Panc1 (cell line): ENCODE measurements at regions not wholly inside any gene's neighbourhood (a gene's known extent, or its start where the extent isn't known, plus 50 kb on each side); places are given as distances from the start of the nearest gene placed in this dataset.

ENCODE experiments used
- ATAC-seq: fragments of 200-7000 bp; cut with Tn5 transposase; 2 replicates; pipeline ENCODE4 v1.9.1; 2020; ENCODE audit warnings: mild to moderate bottlenecking, moderate library complexity
- BruUV-seq: library from RNA; stranded (reverse); fragments of 400-500 nt; replicated peaks from 2 replicates; lab custom pipeline; 2021; lab: Mats Ljungman, UMichigan
- CTCF ChIA-PET: fragments of 300-600 bp; sonication (Branson Sonifier 250); formaldehyde crosslinking; loops from one replicate; lab custom pipeline; 2022; ENCODE audit warnings: antibody characterized with exemption; lab: Charles Lee
- POLR2A ChIA-PET: fragments of 300-600 bp; sonication (Branson Sonifier 250); formaldehyde crosslinking; loops from one replicate; lab custom pipeline; 2022; ENCODE audit warnings: antibody characterized with exemption; lab: Charles Lee
- DNase-seq: peaks from one replicate; pipeline ENCODE4 v3.0.0-alpha.2; 2010; ENCODE audit warnings: low read depth, low spot score
- H3K27ac ChIP-seq: 2 replicates; pipeline ENCODE4 v1.5.1; 2011; ENCODE audit warnings: mild to moderate bottlenecking, low read length, inconsistent platforms
- H3K27me3 ChIP-seq: fragments of 200-500 bp; sonication (Bioruptor generic); 2 replicates; pipeline ENCODE4 v1.6.0; 2014; ENCODE audit warnings: low read length, inconsistent platforms; ENCODE audit not compliant: control insufficient read depth, insufficient read depth
- H3K36me3 ChIP-seq: fragments of 200-500 bp; sonication (Bioruptor generic); 2 replicates; pipeline ENCODE4 v1.5.1; 2014; ENCODE audit warnings: inconsistent platforms, mild to moderate bottlenecking, low read length, moderate library complexity; ENCODE audit not compliant: control insufficient read depth, insufficient read depth
- H3K4me1 ChIP-seq: 2 replicates; pipeline ENCODE4 v1.5.1; 2011; ENCODE audit warnings: inconsistent platforms, mild to moderate bottlenecking, low read length, moderate library complexity; ENCODE audit not compliant: control insufficient read depth, insufficient read depth
- H3K4me3 ChIP-seq, 2 experiments: 2 replicates each; pipeline ENCODE4 v1.5.1; 2011 to 2012; ENCODE audit warnings: low read depth in 2 of 2, low read length in 2 of 2, mild to moderate bottlenecking in 2 of 2, inconsistent platforms in 1 of 2, moderate library complexity in 1 of 2
- H3K9me3 ChIP-seq: fragments of 200-500 bp; sonication (Bioruptor generic); 2 replicates; pipeline ENCODE4 v1.5.1; 2014; ENCODE audit warnings: low read depth, mild to moderate bottlenecking, inconsistent platforms, low read length, moderate library complexity; ENCODE audit not compliant: control insufficient read depth, insufficient read depth
- CTCF ChIP-seq: fragments of 450-650 bp; IDR thresholded peaks from 2 replicates; pipeline ENCODE4 v1.5.1; 2017; ENCODE audit warnings: mild to moderate bottlenecking
- POLR2AphosphoS5 ChIP-seq: IDR thresholded peaks from 2 replicates; pipeline ENCODE4 v1.6.1; 2012; ENCODE audit warnings: mild to moderate bottlenecking, low read depth, low read length, moderate library complexity
- REST ChIP-seq, 2 experiments: IDR thresholded peaks; 2 replicates each; pipeline ENCODE4 v1.6.1; 2011 to 2012; ENCODE audit warnings: low read depth in 2 of 2, control low read depth in 1 of 2, low read length in 1 of 2, mild to moderate bottlenecking in 1 of 2, moderate library complexity in 1 of 2; ENCODE audit not compliant: insufficient read depth in 1 of 2
- SIN3A ChIP-seq: IDR thresholded peaks from 2 replicates; pipeline ENCODE4 v1.6.1; 2012; ENCODE audit warnings: low read depth, mild to moderate bottlenecking, low read length, moderate library complexity, borderline replicate concordance; ENCODE audit not compliant: insufficient read depth
- TCF7L2 ChIP-seq: IDR thresholded peaks from 2 replicates; pipeline ENCODE4 v1.6.1; 2011; ENCODE audit warnings: mild to moderate bottlenecking, low read depth, low read length, inconsistent platforms
- in situ Hi-C: cut with HindIII; loops from 2 replicates; pipeline ENCODE4 v1.10.0; 2016; ENCODE audit warnings: low sequenced_read_pairs, low pct_unique_long_range_greater_than_20kb
- intact Hi-C: fragments of 100-400 bp; cut with micrococcal nuclease; formaldehyde crosslinking; loops from one replicate; pipeline ENCODE4 v1.10.0; 2022; ENCODE audit not compliant: unreplicated experiment

GRCh38 chr9:12915366-12915954, 140.6 kb downstream of the LURAP1L start:
- POLR2A ChIA-PET: no interaction called here
- in situ Hi-C loops: no loop called here
- Histone ChIP-seq H3K4me3 (no peak overlapping the region), H3K9me3 (no peaks in the 10 kb centered on the region), H3K4me1 (no peaks in the 10 kb centered on the region), H3K27ac (no peak overlapping the region), H3K36me3 (no peaks in the 10 kb centered on the region), H3K27me3 (no peaks in the 10 kb centered on the region)
- TF ChIP-seq SIN3A: no peak
- TF ChIP-seq REST (IDR thresholded peaks at IDR 0.05; ENCODE audit: insufficient read depth in 1 of 2, low read depth in 2 of 2, low read length in 1 of 2): no peak
- no peak for TF ChIP-seq POLR2AphosphoS5
- no peak for TF ChIP-seq TCF7L2
- no peak for TF ChIP-seq CTCF
- CTCF ChIA-PET: no interaction called here
- DNase-seq (no peak), ATAC-seq (no peak)
- no TSS peak for BruUV-seq
- intact Hi-C loops: no loop called here

DNA sequence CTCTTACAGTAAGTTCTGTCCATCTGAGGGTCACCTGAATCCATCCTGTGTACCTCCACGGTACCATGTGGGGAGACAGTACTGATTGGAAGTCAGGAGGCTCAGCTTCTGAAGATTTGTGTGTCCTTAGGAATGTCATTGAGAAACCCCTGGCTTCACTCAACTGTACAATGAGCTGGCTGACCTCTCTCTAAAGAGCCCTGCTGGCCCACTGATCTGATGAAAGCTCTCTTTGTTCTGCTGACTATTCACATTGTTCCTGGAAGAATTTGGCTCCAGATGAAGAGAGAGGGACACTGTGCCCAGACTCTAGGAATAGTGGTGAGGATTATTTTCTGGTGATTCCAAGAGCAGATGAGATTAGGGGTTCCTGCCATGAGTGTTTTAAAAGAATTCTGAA, 141.2 kb downstream of the LURAP1L start:
- H3K9me3 ChIP-seq: no peaks in the 10 kb centered on the region
- no peaks in the 10 kb centered on the region for H3K27me3 ChIP-seq
- ChIA-PET POLR2A (no interaction called here), CTCF (no interaction called here)
- no peak for TF ChIP-seq TCF7L2
- no peaks in the 10 kb centered on the region for H3K4me1 ChIP-seq
- no peaks in the 10 kb centered on the region for H3K36me3 ChIP-seq
- intact Hi-C loops (no loop called here), in situ Hi-C loops (no loop called here)
- ATAC-seq: no peak
- no peak overlapping the region for H3K27ac ChIP-seq
- H3K4me3 ChIP-seq: no peak overlapping the region
- DNase-seq: no peak
- BruUV-seq: no TSS peak

DNA sequence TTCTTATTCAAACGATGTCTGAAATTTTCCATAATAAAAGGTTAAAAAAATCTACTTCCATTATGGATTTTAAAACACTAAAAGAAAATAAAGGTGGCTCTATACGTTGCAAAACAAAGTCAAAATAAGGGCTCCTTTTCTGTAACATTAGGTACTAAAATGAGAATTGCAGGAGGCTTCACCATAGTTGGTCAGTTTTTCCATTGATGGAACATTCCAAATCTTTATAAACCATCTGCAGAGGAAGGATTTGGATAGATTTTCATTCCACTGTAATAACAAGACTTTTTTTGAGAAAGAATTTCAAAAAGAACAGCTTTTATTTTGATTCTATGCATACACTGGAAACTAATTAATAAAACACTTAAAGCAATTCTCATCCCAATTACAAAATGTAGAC, 145.6 kb downstream of the LURAP1L start:
- Histone ChIP-seq H3K36me3 (no peaks in the 10 kb centered on the region), H3K27me3 (no peaks in the 10 kb centered on the region), H3K9me3 (no peaks in the 10 kb centered on the region), H3K4me3 (no peak overlapping the region), H3K27ac (no peak overlapping the region), H3K4me1 (no peaks in the 10 kb centered on the region)
- TF ChIP-seq TCF7L2 (no peak), CTCF (no peak), SIN3A (no peak), REST (IDR thresholded peaks at IDR 0.05; ENCODE audit: insufficient read depth in 1 of 2, low read depth in 2 of 2, low read length in 1 of 2) (no peak), POLR2AphosphoS5 (no peak)
- no TSS peak for BruUV-seq
- ChIA-PET POLR2A (no interaction called here), CTCF (no interaction called here)
- ATAC-seq (no peak), DNase-seq (no peak)
- intact Hi-C loops: no loop called here
- in situ Hi-C loops: no loop called here
